ENCODE measurements at regions not wholly inside any gene's neighbourhood (a gene's known extent, or its start where the extent isn't known, plus 50 kb on each side); places are given as distances from the start of the nearest gene placed in this dataset.

DNA sequence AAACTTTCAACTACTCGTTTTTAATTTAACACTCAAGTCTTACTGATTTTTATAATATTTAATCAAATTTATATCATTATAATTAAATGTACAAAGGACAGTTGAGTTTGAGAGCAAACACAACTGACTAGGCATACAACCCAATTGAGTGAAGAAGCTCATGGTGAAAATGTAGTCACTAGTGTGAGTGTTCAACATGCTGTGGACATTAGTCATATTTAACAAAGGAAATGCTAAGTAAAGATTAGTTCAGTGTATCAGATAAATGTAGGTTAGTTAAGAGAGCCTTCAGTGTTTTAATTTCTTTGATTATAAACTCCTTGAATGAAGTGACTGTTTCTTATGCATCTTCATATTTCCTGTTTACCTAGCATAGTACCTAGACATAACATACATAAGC is 444.2 kb upstream of the GOLIM4 start:
- Histone ChIP-seq H3K4me1 (ENCODE audit: low read length) (no peaks in the 10 kb centered on the region), H3K9me3 (replicated peaks; ENCODE audit: insufficient read depth, low read length) (no peaks in the 10 kb centered on the region), H4K20me1 (ENCODE audit: insufficient read depth, low read length) (no peaks in the 10 kb centered on the region), H3K9ac (ENCODE audit: low read length) (no peak overlapping the region), H3K27ac (ENCODE audit: low read length) (no peak overlapping the region), H3K4me3 (ENCODE audit: low read length) (no peak overlapping the region), H3K36me3 (replicated peaks; ENCODE audit: insufficient read depth, low read length) (no peaks in the 10 kb centered on the region), H3K27me3 (replicated peaks; ENCODE audit: insufficient read depth, low read length) (no peaks in the 10 kb centered on the region), H2AFZ (ENCODE audit: low read length) (no peak overlapping the region), H3K9me2 (replicated peaks; ENCODE audit: insufficient read depth, low read length) (no peaks in the 10 kb centered on the region), H3F3A (ENCODE audit: insufficient read depth, low read length) (no peaks in the 10 kb centered on the region), H3K4me2 (ENCODE audit: low read depth, low read length) (no peak overlapping the region), H3K79me2 (ENCODE audit: low read length) (no peaks in the 10 kb centered on the region)
- TF ChIP-seq EZH2phosphoT487 (IDR thresholded peaks at IDR 0.05; ENCODE audit: low read length) = no peak
- TF ChIP-seq, protein P1, sequence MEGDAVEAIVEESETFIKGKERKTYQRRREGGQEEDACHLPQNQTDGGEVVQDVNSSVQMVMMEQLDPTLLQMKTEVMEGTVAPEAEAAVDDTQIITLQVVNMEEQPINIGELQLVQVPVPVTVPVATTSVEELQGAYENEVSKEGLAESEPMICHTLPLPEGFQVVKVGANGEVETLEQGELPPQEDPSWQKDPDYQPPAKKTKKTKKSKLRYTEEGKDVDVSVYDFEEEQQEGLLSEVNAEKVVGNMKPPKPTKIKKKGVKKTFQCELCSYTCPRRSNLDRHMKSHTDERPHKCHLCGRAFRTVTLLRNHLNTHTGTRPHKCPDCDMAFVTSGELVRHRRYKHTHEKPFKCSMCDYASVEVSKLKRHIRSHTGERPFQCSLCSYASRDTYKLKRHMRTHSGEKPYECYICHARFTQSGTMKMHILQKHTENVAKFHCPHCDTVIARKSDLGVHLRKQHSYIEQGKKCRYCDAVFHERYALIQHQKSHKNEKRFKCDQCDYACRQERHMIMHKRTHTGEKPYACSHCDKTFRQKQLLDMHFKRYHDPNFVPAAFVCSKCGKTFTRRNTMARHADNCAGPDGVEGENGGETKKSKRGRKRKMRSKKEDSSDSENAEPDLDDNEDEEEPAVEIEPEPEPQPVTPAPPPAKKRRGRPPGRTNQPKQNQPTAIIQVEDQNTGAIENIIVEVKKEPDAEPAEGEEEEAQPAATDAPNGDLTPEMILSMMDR (IDR thresholded peaks at IDR 0.05; ENCODE audit: low read length) = no peak
- TF ChIP-seq EZH2 (optimal IDR thresholded peaks at IDR 0.05; ENCODE audit: low read depth, low read length) = no peak
- DNase-seq = no peak

DNA sequence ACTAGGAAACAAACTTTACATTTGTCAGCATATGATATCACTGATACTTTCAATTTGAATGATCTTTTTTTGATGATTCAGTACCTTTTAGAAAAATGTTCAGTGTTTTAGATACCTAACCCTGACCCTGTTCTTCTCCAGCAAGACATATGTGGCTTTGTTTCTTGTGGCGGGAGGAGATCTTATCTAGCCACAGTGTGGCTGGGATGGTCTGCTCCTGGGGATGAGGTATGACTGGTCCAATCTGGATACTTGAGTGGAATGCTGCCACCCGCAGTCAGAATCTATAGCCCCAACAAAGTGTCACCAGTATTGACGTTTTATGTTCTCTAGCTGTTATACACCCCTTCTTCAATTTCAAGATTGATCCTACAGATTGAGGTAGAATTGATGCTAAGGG is 439.0 kb upstream of the GOLIM4 start:
- H2AFZ ChIP-seq (ENCODE audit: low read length) = no peak overlapping the region
- no peak overlapping the region for H3K9ac ChIP-seq (ENCODE audit: low read length)
- no peak overlapping the region for H3K4me3 ChIP-seq (ENCODE audit: low read length)
- H3K79me2 ChIP-seq (ENCODE audit: low read length) = no peaks in the 10 kb centered on the region
- no peaks in the 10 kb centered on the region for H4K20me1 ChIP-seq (ENCODE audit: insufficient read depth, low read length)
- no peaks in the 10 kb centered on the region for H3K9me3 ChIP-seq (replicated peaks; ENCODE audit: insufficient read depth, low read length)
- H3K27me3 ChIP-seq (replicated peaks; ENCODE audit: insufficient read depth, low read length) = no peaks in the 10 kb centered on the region
- DNase-seq = no peak
- H3K36me3 ChIP-seq (replicated peaks; ENCODE audit: insufficient read depth, low read length) = no peaks in the 10 kb centered on the region
- H3K27ac ChIP-seq (ENCODE audit: low read length) = no peak overlapping the region
- H3K4me2 ChIP-seq (ENCODE audit: low read depth, low read length) = no peak overlapping the region
- no peak for TF ChIP-seq EZH2phosphoT487 (IDR thresholded peaks at IDR 0.05; ENCODE audit: low read length)
- TF ChIP-seq, protein P1 (IDR thresholded peaks at IDR 0.05; ENCODE audit: low read length) = no peak
- no peak for TF ChIP-seq EZH2 (optimal IDR thresholded peaks at IDR 0.05; ENCODE audit: low read depth, low read length)
- no peaks in the 10 kb centered on the region for H3K4me1 ChIP-seq (ENCODE audit: low read length)
- H3K9me2 ChIP-seq (replicated peaks; ENCODE audit: insufficient read depth, low read length) = no peaks in the 10 kb centered on the region
- H3F3A ChIP-seq (ENCODE audit: insufficient read depth, low read length) = no peaks in the 10 kb centered on the region

DNA sequence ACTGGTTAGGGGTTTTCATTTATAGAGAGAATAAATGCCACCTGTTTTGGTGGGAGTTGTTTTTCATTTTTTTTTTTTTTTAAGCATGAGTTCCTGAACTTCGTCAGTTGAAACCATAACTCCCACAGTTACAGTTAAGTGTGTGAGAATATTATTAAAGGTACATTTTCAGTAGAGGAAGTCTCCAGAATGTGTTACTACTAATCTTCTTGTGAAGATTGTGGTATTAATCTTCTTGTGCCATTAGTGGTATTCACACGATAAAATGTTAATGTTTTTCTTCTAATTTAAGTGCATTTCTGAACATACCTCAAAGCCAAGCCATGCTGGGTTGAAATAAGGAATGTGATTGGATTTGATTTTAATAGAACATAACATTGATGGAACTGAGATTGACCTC is 437.9 kb upstream of the GOLIM4 start:
- DNase-seq = no peak
- H3K4me3 ChIP-seq (ENCODE audit: low read length) = no peak overlapping the region
- H3K9ac ChIP-seq (ENCODE audit: low read length) = no peak overlapping the region
- no peaks in the 10 kb centered on the region for H3K9me2 ChIP-seq (replicated peaks; ENCODE audit: insufficient read depth, low read length)
- no peaks in the 10 kb centered on the region for H3K4me1 ChIP-seq (ENCODE audit: low read length)
- no peaks in the 10 kb centered on the region for H4K20me1 ChIP-seq (ENCODE audit: insufficient read depth, low read length)
- no peaks in the 10 kb centered on the region for H3K27me3 ChIP-seq (replicated peaks; ENCODE audit: insufficient read depth, low read length)
- no peaks in the 10 kb centered on the region for H3K9me3 ChIP-seq (replicated peaks; ENCODE audit: insufficient read depth, low read length)
- no peaks in the 10 kb centered on the region for H3F3A ChIP-seq (ENCODE audit: insufficient read depth, low read length)
- no peak overlapping the region for H3K27ac ChIP-seq (ENCODE audit: low read length)
- H3K36me3 ChIP-seq (replicated peaks; ENCODE audit: insufficient read depth, low read length) = no peaks in the 10 kb centered on the region
- TF ChIP-seq EZH2phosphoT487 (IDR thresholded peaks at IDR 0.05; ENCODE audit: low read length) (no peak), EZH2 (optimal IDR thresholded peaks at IDR 0.05; ENCODE audit: low read depth, low read length) (no peak)
- TF ChIP-seq, protein P1 (IDR thresholded peaks at IDR 0.05; ENCODE audit: low read length) = no peak
- no peak overlapping the region for H3K4me2 ChIP-seq (ENCODE audit: low read depth, low read length)
- no peaks in the 10 kb centered on the region for H3K79me2 ChIP-seq (ENCODE audit: low read length)
- H2AFZ ChIP-seq (ENCODE audit: low read length) = no peak overlapping the region

Data from MM.1S (cell line).